ENCODE measurements at regions not wholly inside any gene's neighbourhood (a gene's known extent, or its start where the extent isn't known, plus 50 kb on each side); places are given as distances from the start of the nearest gene placed in this dataset.

- Histone ChIP-seq H3F3A (ENCODE audit: low read length, unreplicated experiment) (no peaks in the 10 kb centered on the region), H3K9ac (ENCODE audit: low read length) (no peak overlapping the region), H3K9me2 (replicated peaks; ENCODE audit: low read length) (0 out of 2 replicates have a peak, but pooled peaks cover 3% of the 10 kb centered on the region), H3K27me3 (ENCODE audit: low read length) (no peaks in the 10 kb centered on the region), H4K20me1 (ENCODE audit: low read length) (no peaks in the 10 kb centered on the region), H3K4me2 (ENCODE audit: low read length) (no peak overlapping the region), H3K4me3 (ENCODE audit: low read length) (no peak overlapping the region), H3K4me1 (ENCODE audit: insufficient read depth, low read length) (no peaks in the 10 kb centered on the region), H3K9me3 (ENCODE audit: low read length) (no peaks in the 10 kb centered on the region), H3K79me2 (ENCODE audit: low read length) (no peaks in the 10 kb centered on the region), H3K27ac (ENCODE audit: low read length) (no peak overlapping the region), H2AFZ (ENCODE audit: low read length) (no peak overlapping the region), H3K36me3 (ENCODE audit: low read depth, low read length) (no peaks in the 10 kb centered on the region)
- no TSS peak for BruUV-seq (replicated peaks)
- ChIA-PET POLR2A (ENCODE audit: unreplicated experiment) (no interaction called here), CTCF (interaction anchor here (0.6 kb wide), 1 partner anchor 536 kb away, joined by 3 read pairs; no protein-coding TSS in a partner anchor)
- DNase-seq (no peak), ATAC-seq (no peak)
- intact Hi-C loops (cut with micrococcal nuclease) = no loop called here
- TF ChIP-seq EZH2phosphoT487 (IDR thresholded peaks at IDR 0.05; ENCODE audit: borderline replicate concordance, low read length) = no peak
- TF ChIP-seq EZH2 (IDR thresholded peaks at IDR 0.05; ENCODE audit: low read length, unreplicated experiment) = no peak
- TF ChIP-seq, protein P1, sequence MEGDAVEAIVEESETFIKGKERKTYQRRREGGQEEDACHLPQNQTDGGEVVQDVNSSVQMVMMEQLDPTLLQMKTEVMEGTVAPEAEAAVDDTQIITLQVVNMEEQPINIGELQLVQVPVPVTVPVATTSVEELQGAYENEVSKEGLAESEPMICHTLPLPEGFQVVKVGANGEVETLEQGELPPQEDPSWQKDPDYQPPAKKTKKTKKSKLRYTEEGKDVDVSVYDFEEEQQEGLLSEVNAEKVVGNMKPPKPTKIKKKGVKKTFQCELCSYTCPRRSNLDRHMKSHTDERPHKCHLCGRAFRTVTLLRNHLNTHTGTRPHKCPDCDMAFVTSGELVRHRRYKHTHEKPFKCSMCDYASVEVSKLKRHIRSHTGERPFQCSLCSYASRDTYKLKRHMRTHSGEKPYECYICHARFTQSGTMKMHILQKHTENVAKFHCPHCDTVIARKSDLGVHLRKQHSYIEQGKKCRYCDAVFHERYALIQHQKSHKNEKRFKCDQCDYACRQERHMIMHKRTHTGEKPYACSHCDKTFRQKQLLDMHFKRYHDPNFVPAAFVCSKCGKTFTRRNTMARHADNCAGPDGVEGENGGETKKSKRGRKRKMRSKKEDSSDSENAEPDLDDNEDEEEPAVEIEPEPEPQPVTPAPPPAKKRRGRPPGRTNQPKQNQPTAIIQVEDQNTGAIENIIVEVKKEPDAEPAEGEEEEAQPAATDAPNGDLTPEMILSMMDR (conservative IDR thresholded peaks at IDR 0.05; ENCODE audit: low read depth, low read length) = no peak
Observed at GRCh38 chr11:104700609-104701008, 197.7 kb downstream of the CASP12 start.

DNA sequence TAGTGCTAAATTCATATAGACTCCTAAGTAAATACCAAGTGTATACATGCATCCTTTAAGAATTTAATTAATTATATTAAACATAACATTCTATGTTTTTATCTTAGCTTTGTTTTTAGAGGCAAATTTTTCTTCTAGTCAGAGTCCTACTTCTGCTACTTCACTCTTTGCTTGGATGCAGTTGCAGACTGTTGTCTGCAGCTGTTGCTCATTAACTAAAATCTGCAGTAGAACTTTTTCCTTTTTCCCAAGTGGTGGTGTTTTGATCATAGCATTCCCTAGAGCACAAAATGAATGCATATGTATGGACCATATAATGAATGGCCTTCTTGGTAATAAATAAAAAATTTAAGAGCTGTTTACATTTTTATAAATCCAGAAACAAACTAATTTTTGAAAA lies 198.3 kb downstream of the CASP12 start:
- ChIA-PET POLR2A (ENCODE audit: unreplicated experiment) (no interaction called here), CTCF (interaction anchor here (0.6 kb wide), 1 partner anchor 536 kb away, joined by 3 read pairs; no protein-coding TSS in a partner anchor)
- Histone ChIP-seq H3K9ac (ENCODE audit: low read length) (no peak overlapping the region), H3K4me1 (ENCODE audit: insufficient read depth, low read length) (no peaks in the 10 kb centered on the region), H4K20me1 (ENCODE audit: low read length) (no peaks in the 10 kb centered on the region), H3K9me3 (ENCODE audit: low read length) (no peaks in the 10 kb centered on the region), H3K36me3 (ENCODE audit: low read depth, low read length) (no peaks in the 10 kb centered on the region), H3K27ac (ENCODE audit: low read length) (no peak overlapping the region), H3K27me3 (ENCODE audit: low read length) (no peaks in the 10 kb centered on the region), H2AFZ (ENCODE audit: low read length) (no peak overlapping the region), H3K4me2 (ENCODE audit: low read length) (no peak overlapping the region), H3K9me2 (replicated peaks; ENCODE audit: low read length) (0 out of 2 replicates have a peak, but pooled peaks cover 3% of the 10 kb centered on the region), H3K79me2 (ENCODE audit: low read length) (no peaks in the 10 kb centered on the region), H3K4me3 (ENCODE audit: low read length) (no peak overlapping the region), H3F3A (ENCODE audit: low read length, unreplicated experiment) (no peaks in the 10 kb centered on the region)
- ATAC-seq = no peak
- intact Hi-C loops (cut with micrococcal nuclease) = no loop called here
- no peak for DNase-seq
- no TSS peak for BruUV-seq (replicated peaks)
- TF ChIP-seq EZH2phosphoT487 (IDR thresholded peaks at IDR 0.05; ENCODE audit: borderline replicate concordance, low read length) (no peak), EZH2 (IDR thresholded peaks at IDR 0.05; ENCODE audit: low read length, unreplicated experiment) (no peak)
- TF ChIP-seq, protein P1 (conservative IDR thresholded peaks at IDR 0.05; ENCODE audit: low read depth, low read length) = no peak

DNA sequence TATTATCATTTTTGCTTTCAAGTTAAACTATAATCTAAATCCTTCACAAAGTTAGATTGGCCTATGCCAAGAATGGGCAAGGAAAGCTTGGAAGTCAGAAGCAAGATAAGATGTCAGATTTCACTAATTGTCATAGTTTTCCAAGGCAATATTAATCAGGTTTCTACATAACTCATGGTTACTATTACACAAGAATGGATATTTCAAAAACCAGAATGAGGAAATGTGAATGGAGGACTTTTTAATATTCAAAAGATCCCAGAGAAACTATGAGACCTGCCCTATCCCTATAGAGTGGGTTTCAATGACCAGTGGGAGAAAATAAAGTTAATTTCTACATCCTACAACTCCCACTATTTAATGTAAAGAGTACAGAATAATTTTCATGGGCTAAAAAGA lies 203.2 kb downstream of the CASP12 start:
- CTCF ChIA-PET = no interaction called here
- H3K79me2 ChIP-seq (ENCODE audit: low read length) = no peaks in the 10 kb centered on the region
- no peak for TF ChIP-seq EZH2phosphoT487 (IDR thresholded peaks at IDR 0.05; ENCODE audit: borderline replicate concordance, low read length)
- TF ChIP-seq EZH2 (IDR thresholded peaks at IDR 0.05; ENCODE audit: low read length, unreplicated experiment) = no peak
- TF ChIP-seq, protein P1 (conservative IDR thresholded peaks at IDR 0.05; ENCODE audit: low read depth, low read length) = no peak
- POLR2A ChIA-PET (ENCODE audit: unreplicated experiment) = no interaction called here
- no peak overlapping the region for H3K4me2 ChIP-seq (ENCODE audit: low read length)
- no peaks in the 10 kb centered on the region for H3K36me3 ChIP-seq (ENCODE audit: low read depth, low read length)
- no peaks in the 10 kb centered on the region for H3K9me2 ChIP-seq (replicated peaks; ENCODE audit: low read length)
- H2AFZ ChIP-seq (ENCODE audit: low read length) = no peak overlapping the region
- intact Hi-C loops (cut with micrococcal nuclease) = no loop called here
- no peak overlapping the region for H3K27ac ChIP-seq (ENCODE audit: low read length)
- no peaks in the 10 kb centered on the region for H3K27me3 ChIP-seq (ENCODE audit: low read length)
- no TSS peak for BruUV-seq (replicated peaks)
- no peak overlapping the region for H3K9ac ChIP-seq (ENCODE audit: low read length)
- H3K4me3 ChIP-seq (ENCODE audit: low read length) = no peak overlapping the region
- H3F3A ChIP-seq (ENCODE audit: low read length, unreplicated experiment) = no peaks in the 10 kb centered on the region
- DNase-seq = no peak
- H3K9me3 ChIP-seq (ENCODE audit: low read length) = no peaks in the 10 kb centered on the region
- ATAC-seq = no peak
- H4K20me1 ChIP-seq (ENCODE audit: low read length) = no peaks in the 10 kb centered on the region
- no peaks in the 10 kb centered on the region for H3K4me1 ChIP-seq (ENCODE audit: insufficient read depth, low read length)

Measured in PC-3 (cell line).